Right kidney (tissue), 1 donor: ENCODE measurements at regions not wholly inside any gene's neighbourhood (a gene's known extent, or its start where the extent isn't known, plus 50 kb on each side); places are given as distances from the start of the nearest gene placed in this dataset.

Experiments
- DNase-seq: peaks from one replicate; pipeline ENCODE4 v3.0.0-alpha.2; 2016

DNA sequence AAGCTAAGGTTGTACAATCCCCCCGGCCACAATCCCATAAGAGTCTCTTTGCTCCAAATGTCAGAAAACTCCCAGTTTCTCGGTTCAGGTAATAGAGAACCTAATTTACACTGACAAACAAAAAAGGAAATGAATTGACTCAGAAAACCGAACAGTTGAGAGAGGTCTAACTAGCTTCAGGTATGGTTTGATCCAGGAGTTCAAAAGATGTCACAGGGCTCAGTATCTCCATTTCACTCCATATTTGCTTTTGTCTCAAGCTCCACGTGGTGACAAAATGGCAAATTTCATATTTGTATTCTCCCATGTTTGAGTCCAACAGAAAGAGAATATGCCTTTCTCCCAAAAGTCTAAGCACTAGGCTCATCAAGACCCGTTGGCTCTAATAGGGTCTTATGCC is 117.4 kb downstream of the AXIN2 start:
- no peak for DNase-seq

DNA sequence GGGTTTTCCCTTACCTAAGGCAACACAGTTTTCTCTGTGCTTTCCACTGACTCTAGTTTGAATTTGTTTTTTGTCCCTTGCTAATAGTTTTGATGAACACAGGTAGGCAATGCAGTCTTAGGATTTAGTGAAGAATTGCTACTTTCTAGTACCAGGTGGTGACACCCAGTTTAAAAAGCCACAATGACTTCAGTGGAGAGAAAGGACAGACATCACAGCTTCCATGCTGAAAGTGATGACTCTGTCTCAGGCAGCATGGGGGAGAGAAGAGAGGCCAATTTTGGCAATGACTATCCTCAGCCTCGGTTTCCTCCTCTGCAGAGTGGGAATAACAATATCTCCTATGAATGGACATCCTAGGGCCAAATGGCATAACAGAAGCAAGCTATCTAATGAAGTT is 118.8 kb downstream of the AXIN2 start:
- DNase-seq, result no peak

DNA sequence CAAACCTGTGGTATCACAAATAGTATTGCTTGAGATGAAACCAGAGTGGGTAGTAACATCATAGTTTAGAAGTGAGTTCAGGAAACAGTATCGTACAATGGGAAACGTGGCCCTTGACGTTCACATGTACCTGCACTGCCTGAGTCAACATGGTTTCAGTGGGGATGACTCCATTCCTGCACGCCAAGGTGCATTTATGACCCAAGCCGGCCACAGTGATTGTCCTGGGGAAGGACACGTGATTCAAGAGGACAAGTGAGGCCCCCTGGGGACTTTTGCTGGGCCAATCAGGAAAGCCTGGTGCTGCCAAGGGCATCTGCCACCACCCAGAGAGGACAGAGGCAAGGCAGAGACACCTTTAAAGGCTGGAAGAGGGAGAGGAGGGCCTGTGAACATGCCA is 119.2 kb downstream of the AXIN2 start:
- no peak for DNase-seq

DNA sequence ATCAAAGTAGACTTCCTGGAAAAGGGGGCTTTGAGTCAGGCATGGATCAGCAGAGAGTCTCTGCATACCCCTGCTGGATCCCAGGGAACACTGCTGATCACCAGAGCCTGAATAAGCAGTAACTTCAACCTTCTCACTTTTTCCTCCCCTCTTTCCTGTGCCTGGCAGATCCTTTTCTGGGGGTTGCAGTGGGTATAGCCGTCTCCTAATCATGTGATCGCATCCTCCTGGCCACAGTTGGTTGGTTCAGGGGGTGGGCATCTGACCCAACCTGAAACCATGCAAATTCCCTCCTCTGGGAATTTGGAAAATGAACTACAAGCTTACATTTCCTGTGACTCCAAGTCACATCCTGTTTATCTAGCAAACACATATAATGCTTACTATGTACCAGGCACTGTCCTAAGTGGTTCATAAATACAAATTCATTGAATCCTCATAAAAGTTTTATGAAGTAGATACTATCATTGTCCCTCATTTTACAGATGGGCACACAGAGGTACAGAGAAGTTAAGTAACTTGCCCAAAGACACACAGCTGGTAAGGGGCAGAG is 120.3 kb downstream of the AXIN2 start:
- no peak for DNase-seq

DNA sequence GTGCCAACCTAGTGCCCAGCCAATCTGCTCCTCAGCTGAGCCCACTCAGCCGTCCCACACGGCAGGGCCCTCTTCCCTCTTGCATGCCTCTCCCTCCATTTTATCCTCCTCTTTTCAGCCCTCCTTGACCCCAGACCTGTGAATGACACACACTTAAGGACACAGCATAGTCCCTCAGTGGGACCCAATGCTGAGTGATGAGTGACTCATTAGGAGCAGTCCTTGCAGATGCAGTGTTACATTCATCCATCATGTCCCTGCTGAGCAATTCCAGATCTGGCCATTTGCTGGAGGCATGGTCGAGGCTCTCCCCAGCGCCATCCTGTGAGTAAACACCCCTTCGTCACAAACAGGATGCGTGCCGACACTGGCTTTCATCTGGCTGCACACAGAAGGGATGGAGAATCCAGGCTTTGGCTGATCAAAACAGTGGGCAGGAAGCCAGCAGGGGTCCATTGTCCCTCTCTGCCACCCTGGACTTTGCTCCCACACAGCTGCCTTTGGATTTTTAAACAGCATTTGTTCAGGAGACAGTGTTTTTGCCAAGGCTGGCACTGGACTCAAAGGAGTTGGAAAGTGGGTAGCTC is 122.6 kb downstream of the AXIN2 start:
- DNase-seq, result no peak

DNA sequence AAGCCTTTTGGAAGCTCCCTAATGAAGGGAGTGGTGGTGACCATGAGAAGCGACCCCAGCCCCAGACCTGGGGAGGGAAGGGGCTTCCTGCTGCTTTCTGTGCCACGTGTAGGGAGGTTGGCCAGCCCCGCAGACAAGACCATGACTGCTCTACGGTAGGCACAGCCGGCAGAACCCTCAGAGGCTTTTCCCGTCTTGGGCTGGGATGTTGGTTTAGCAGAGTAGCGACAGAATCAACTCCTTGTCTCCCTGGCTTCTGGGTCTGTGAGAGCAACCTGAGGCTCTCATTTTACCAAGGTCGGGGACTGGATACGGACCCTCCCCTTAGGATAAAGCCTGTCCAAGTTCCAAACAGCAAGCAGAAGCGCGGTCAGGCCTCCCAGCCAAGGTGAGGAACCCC is 123.3 kb downstream of the AXIN2 start:
- no peak for DNase-seq

DNA sequence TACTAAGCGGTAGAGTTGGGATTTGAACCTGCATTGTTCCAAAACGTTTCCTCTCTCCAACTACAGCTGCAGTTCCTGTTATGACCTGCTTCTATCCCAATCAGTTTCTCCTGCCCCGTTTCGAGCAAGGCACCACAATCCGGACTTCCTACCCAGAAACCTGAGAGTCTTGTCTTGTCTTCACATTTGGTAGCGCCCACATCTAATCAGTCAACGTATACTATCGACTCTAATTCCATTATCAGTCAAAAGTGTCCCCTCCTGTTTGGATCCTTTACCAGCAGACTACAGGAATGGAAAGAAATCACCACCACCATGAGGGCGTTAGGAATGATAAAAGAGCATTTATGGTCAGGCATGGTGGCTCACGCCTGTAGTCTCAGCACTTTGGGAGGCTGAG is 124.6 kb downstream of the AXIN2 start:
- no peak for DNase-seq

DNA sequence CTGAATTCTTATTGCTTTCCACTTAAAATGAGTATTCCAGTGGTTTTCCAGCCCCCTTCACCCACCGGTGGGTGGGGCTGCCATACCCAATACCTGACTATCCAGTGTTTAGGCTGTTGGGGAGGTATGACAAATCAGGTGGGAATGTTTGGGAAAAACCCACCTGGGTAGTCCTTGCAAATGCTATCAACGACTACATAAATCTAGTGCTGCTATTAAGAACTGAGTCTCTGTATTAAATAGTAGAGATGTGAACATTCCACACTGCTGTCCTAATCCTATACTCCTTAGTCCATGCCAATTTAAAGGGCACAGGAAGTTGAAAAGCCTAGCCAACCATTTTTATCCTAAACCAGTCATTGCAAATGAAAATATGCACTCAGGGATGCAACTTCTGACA is 126.6 kb downstream of the AXIN2 start:
- DNase-seq, result no peak

DNA sequence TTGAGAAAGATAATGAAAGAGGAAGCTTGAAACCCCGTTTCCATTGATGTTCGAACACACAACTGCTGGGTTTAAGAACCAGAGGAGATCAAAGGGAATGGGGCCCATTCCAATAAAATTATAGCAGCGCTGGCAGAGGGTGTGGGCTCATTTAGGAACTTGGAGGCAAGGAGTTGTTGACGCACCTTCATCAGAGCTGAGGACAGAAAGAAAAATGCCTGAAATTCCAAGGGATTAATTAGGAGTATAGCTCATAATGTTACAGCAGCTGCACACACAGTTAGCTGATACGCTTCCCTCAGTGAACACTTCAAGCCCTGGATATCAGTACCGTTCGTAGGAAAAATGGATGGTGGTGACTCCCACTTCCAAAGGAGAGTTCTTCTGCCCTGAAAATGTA is 127.2 kb downstream of the AXIN2 start:
- DNase-seq, result no peak

DNA sequence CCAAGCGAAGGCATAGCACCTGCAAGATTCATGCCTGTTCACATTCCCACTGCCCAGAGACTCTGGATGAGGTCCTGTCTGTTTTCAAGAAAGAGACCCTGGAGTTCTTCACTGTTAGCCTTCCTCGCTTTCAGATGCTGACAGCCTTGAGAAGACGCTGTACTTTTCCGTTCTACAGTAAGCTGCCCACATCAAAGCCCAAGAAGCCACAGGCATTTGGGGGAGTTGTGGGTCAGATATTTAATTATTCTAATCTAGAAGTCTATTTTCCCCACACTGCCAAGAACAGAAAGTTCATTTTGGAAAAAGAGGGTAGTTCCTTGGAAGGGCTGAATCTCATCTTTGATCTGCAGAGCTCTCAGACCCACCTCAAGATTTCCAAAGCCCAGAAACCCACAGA is 127.9 kb downstream of the AXIN2 start:
- no peak for DNase-seq

DNA sequence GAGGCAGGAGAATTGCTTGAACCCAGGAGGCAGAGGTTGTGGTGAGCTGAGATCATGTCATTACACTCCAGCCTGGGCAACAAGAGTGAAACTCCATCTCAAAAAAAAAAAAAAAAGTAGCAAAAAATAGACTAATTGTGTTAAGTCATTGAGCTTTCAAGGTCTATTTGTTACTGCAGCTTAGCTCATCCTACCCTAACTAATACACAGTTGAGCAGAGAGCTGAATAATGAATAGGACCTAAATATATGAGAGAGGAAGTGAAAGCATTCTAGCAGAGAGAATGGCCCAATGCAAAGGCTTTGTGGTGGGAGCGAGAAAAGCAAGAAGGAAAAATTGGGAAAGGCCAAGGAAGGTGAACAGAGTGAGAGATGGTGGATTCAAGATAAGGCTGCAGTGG is 128.3 kb downstream of the AXIN2 start:
- DNase-seq, result no peak

DNA sequence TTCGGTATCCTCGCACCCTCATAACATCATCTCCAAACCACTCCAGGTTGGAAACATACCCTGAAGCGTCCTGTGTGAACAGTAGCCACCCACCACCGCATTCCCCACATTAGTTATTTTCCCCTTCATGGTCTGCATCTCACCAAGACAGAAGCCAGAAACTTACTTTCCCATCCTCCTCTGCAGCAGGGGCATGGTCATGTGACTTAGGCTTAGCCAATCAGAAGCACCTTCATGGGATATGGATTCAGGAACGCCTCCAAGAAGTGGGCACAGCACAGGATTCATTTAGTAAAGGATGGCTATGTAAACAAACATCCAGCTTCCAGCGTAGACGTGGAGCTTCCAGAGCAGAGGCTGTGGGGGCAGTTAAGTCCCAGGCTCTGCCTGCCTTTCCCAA is 130.3 kb downstream of the AXIN2 start:
- no peak for DNase-seq

DNA sequence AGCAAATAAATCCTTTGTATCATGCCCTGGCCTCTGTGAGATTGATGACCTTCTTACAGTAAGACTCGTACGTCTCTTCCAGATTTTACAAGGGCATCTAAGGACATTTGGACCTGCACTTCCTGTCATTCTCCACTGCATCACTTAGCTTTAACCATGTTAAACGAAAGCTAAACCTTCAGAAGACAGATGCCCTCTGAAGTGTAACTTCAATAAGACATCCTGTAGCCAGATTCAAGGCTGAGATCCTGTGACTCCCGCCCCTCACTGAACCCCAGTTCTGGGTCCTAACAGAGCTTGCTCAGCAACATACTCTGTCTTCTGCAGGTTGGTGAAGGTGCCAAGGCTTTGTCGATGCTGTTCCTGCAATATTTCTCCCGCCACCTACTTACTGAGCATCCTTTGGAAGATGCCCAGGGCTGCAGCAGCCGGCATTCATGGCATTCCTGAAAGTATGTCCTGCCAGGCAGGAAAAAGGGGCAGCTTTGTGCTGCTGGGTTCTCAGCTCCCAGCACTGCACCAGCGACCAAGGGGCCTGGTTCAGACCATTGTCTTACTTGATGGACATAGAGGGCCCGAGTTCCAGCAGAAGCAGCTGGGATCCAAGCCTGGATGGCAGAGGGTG is 131.1 kb downstream of the AXIN2 start:
- DNase-seq, result no peak

DNA sequence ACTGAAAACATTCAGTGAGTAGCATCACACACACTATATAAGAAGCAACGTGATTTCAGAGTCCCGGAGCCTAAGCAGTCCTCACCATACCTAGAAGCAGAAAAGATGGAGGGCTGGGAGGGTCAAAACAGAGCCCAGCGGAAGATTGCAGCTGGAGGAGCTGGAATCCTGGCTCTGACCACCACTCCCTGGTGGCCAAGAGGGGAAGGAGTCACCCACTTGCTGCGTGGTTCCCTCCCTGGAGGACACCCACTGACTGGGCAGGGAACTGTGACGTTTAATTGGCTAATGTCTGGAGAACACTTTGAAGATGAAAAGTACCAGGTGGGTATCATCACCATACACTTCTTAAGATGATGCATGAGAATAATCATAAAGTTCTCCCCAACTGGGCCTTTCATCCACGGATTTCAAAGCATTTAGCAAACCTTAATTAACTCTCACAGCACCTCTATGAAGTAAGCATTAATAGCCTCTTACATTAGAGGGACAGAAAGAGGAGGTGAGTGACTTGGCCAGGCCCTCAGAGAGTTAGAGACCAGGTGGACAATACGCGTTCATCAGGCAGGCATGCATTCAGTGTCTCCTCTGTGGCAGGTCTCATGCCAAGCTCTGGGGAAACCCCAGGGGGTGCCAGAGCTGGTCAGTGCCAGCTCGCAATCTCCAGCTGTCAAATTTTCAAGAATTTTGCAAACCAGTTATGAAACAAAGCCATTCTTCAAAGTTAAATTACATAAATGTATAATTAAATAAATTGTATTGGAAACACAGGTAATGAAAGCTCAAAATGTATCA is 137.9 kb downstream of the AXIN2 start:
- no peak for DNase-seq

DNA sequence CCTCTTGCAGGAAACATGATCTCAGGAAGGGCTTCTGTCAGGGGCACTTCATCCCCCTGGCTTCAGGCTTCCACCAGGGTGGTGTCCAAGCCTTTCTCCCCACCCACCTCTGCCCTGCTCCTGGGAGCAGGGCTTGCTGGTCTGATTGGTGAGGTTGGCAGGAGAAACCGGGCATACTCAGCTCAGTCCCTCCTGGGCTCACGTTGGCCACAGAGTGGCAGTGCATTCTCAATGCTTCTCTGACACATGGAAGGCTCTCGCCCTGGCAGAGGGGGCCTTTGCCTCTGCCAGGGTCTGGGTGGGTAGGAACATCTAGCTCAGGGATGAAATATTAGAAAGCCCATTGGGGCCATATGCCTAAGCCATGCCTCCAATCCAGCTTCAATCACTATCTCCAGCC is 142.8 kb downstream of the AXIN2 start:
- no peak for DNase-seq

DNA sequence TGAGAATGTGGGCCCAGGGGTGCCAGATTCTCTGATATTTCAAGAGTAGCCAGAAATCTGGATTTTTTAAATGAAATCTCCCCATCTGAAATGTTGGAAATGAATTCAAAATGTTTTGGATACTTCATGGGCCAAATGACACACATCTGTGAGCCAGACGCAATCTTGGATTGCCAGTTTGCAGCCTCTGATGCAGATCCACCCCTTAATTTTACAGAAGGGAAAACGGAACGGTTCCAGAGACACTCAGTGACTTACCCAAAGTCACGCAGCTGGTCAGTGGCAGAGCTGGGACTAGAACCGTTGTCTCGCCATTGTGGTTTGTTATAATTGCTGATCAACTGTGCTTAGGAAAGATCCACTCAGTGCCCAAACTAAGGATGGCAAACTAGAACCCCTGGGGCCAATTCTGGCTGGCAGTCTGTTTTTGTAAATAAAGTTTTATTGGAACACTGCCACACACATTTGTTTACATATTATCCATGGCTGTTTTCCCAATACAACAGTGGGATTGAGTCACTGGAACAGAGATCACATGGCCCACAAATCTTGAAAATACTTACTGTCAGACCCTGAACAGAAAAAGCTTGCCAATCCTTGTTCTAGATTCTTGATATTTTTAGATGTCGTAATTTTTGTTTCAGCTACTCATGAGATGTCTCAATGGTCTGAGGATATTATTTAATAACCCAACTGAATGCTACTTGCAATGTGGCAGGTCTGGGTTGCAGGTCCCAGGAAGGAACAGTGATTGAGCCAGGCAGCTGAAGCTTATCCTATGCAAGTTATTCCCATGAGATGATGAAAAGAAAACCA is 143.8 kb downstream of the AXIN2 start:
- DNase-seq, result no peak

DNA sequence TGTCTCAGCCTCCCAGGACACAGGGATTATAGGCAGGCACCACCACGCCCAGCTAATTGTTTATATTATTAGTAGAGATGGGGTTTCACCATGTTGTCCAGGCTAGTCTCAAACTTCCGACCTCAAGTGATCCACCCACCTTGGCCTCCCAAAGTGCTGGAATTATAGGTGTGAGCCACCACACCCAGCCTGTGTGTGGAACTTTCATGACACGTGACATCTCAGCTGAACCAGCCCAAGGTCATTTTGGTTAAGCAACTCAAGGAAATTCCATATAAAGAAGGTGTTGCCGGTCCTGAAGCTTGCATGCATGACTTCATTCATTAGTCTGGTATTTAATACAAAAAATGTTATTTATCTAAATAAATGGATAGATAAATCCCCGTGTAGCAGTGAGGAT is 145.5 kb downstream of the AXIN2 start:
- no peak for DNase-seq

DNA sequence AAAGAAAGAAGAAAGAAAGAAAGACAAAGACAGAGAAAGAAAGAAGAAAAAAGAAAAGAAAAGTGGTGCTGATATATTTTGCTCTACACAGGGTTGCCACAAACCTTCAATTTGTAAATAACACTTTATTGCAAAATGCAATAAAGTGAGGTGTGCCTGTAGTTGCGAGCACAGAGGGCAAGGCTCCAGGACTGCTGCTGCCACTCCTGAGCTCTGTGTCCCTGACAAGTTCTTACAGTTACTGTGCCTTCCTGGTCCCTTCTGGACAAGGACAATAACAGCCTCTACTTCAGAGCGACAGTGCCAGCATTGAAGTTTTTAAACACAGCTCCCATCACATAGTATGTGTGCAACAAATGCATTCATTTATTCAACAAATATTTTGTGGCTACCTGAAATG is 148.1 kb downstream of the AXIN2 start:
- DNase-seq, result no peak

DNA sequence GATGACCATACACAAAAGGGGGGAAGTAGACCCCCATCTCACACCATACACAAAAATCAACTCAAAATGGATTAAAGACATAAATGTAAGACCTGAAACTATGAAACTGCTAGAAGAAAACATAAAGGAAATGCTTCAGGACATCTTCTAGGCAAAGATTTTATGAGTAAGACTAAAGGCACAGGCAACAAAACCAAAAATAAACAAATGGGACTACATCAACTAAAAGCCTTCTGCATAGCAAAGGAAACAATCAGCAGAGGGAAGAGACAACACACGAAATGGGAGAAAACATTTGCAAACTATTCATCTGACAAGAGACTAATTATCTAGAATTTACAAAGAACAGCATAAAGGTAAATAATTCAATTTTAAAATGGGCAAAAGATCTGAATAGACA is 152.1 kb downstream of the AXIN2 start:
- DNase-seq, result no peak

DNA sequence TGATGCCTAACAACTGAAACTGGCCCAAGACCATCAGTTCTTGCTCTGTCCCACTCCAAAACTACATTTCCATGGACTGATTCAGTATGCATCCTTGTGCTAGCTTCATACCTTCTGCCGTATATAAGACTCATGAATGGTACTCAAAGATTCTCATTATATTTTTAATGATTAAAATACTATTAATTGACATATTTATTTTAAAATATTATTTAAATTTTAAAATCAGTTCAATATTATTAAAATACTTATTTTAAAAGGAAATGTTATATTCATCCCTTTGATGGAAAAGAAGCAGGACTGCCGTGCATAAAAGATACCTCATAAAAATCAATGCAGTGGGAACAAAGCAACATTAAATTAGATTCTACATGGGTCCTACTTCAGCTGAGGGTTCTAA is 153.4 kb downstream of the AXIN2 start:
- DNase-seq, result no peak

DNA sequence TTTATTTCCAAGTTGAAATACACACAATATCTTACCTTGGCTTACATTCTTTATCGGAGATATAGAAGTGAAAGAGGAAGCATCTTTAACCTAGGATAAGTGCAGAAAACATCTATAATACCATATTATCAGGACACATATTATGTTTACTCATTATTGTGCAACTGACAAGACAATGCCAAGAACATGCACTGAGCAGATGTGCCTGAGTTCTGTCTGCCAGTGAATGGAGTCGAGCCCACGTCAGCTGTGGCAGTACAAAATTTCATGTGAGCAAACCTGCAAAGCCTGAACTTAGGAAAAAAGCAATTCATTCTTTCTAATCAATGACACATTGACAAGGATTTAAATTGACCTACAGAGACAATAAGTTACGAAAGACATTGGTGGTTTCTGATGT is 154.4 kb downstream of the AXIN2 start:
- DNase-seq, result no peak

DNA sequence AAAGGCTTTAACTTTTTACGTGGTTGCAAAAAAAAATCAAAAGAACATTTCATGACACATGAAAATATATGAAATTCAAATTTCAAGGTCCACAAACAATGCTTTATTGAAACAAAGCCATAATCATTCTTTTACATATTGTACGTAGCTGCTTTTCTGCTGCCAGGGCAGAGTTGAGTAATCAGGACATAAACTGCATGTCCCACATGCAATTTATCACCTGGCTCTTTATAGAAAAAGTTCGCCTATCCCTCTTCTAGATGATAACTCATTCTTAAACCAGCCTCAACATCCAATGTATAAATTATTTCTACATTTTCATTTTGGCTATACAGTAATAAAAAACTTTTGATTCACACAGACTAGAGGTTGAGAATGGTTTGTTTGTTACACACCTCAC is 154.9 kb downstream of the AXIN2 start:
- no peak for DNase-seq

DNA sequence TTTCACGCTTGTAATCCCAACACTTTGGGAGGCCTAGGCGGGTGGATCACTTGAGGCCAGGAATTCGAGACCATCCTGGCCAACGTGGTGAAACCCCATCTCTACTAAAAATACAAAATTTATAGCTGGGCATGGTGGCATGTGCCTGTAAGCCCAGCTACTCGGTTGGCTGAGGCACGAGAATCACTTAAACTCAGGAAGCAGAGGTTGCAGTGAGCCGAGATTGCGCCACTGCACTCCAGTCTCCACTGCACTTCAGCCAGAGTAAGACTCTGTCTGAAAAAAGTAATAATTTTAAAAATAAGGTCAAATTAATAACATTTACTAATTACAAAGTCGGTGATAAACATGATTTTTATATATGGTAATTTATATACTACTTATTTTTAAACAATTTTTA is 155.9 kb downstream of the AXIN2 start:
- no peak for DNase-seq
